A172 (cell line): ENCODE measurements at regions not wholly inside any gene's neighbourhood (a gene's known extent, or its start where the extent isn't known, plus 50 kb on each side); places are given as distances from the start of the nearest gene placed in this dataset.
A peak's percentile ranks its signal among the peaks of the same experiment; 100 is the strongest.
"Not testable (repeated sequence)": the region's sequence is repeated elsewhere in the genome, so short reads cannot be mapped to it uniquely, and the experiment has no call there.

ENCODE experiments used
- DNase-seq: peaks from one replicate; pipeline ENCODE4 v3.0.0-alpha.2; 2015; ENCODE audit warnings: low spot score

DNA sequence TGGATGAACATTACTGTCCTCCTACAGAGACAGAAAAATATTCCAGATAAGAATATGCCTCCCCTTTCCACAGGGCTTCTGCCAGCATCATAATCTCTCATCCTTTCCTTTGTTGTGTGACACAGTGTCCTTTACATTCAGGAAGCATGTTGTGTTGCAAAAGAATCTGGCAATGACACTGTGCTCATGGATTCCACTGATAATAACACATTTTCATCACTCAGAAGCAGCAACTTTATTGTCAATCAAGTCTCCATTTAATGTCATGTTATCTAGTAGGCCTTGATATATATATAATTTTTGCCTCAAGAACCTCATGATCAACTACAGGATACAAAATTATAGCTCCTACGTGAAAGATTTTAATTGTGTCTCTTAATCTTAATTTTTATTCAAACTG lies 833.9 kb downstream of the FSTL5 start:
- no peak for DNase-seq

- no peak for DNase-seq
Measured at GRCh38 chr4:161321706-161322105, 842.1 kb downstream of the FSTL5 start.

DNA sequence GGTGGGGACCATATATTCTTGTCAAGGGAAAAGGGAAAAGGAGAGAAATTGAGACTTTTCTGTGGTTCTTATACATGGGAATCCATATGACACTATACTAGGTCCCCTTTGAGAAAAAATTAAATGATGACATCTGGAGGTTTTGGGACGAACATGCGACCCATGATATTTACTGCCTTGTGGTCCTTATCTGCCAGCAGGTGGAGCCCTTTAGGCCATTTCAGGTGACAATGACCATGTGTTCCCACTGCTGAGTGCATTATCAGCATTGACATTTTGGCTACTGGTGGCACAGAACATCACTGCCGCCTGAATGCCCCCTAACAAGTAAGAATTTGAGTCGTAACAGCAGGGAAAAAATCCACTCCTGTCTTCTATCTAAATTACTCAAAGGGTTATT lies 843.4 kb downstream of the FSTL5 start:
- DNase-seq: peak; percentile 22

DNA sequence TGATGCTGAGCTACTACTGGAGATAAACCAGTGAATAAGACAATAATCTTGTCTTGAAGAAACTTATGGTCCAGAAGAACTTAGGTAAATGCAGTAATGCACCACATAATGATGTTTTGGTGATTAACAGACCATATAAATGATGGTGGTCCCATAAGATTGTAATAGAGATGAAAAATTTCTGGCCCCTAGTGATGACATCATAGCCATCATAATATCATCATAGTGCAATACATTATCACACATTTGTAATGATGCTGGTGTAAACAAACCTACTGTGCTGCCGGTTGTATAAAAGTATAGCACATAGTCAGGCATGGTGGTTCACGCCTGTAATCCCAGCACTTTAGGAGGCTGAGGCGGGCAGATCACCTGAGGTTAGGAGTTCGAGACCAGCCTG lies 846.8 kb downstream of the FSTL5 start:
- DNase-seq: no peak

- DNase-seq: no peak
Measured at GRCh38 chr4:161314371-161314770, 849.4 kb downstream of the FSTL5 start.

DNA sequence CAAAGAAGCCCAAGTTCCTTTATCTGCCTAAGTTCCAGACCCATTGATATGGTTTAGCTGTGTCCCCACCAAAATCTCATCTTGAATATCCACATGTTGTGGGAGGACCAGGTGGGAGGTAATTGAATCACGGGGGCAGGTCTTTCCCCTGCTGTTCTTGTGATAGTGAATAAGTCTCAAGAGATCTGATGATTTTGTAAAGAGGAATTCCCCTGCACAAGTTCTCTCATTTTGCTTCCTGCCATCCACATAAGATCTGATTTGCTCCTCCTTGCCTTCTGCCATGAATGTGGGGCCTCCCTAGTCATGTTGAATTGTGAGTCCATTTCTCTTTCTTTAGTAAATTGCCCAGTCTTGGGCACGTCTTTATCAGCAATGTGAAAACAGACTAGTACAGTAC lies 860.2 kb downstream of the FSTL5 start:
- no peak for DNase-seq

- no peak for DNase-seq
Measured at GRCh38 chr4:161291222-161291621, 872.6 kb downstream of the FSTL5 start.

- DNase-seq: no peak
Measured at GRCh38 chr4:161287678-161288352, 876.0 kb downstream of the FSTL5 start.

DNA sequence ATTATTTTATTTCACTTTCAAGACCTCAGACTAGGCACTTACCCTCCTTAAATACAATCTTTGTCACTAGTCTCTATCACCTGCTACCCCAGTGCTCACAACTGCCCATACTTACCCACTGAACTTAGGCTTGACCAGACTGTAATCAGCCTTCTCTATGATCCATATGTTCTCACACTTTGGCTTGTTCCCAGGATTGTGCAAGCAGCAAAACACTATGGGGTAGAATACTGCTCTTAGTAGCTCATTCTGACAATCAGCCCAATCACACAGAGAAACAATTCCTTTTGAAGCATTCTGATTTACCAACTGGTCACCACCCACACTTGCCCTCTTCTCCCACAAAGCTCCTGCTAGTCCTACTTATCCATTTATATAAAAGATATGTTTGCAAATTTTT lies 878.3 kb downstream of the FSTL5 start:
- no peak for DNase-seq

- DNase-seq: no peak
Measured at GRCh38 chr4:161280929-161281328, 882.9 kb downstream of the FSTL5 start.

DNA sequence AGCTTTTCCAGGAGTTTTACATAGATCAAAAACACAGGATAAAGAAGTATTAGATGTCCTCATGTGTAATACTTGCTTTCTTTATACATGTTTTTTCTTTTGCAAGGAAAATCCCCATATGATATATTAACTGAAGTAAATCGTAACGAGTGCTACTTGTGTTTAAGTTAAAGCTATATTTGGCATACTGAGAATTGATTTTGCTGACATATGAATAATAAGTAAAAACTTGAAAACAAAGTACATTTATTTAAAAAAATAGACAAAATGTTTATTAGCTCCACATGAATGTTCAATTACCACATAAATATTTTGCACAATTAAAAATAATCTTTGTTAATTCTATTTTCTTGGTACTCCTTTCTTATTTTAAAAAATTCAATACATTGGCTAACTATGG lies 884.7 kb downstream of the FSTL5 start:
- no peak for DNase-seq

GRCh38 chr4:161277150-161277787 lies 886.5 kb downstream of the FSTL5 start:
- DNase-seq: not testable (repeated sequence)

GRCh38 chr4:161273607-161274006 lies 890.2 kb downstream of the FSTL5 start:
- no peak for DNase-seq

DNA sequence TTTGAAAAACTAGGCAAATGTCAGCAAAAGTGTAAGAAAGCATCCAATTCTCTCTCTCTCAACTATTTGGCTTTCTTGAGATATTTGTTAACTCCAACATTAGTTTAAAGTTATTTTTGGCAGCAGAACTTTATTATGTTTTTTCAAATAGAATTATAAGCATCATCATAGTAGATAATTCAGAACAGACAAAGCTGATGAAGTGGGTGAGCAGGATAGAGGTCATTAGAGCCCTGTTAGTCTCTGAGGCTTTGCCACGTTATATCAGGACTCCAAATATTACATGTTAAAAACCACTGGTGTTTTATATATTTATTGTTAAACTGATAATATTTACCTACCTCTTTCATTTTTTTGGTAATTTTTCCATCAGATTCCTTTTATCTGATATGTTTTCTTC lies 903.0 kb downstream of the FSTL5 start:
- no peak for DNase-seq

- peak; percentile 37 for DNase-seq
Measured at GRCh38 chr4:161256716-161257115, 907.1 kb downstream of the FSTL5 start.

- DNase-seq: no peak
Measured at GRCh38 chr4:161256172-161256571, 907.6 kb downstream of the FSTL5 start.

DNA sequence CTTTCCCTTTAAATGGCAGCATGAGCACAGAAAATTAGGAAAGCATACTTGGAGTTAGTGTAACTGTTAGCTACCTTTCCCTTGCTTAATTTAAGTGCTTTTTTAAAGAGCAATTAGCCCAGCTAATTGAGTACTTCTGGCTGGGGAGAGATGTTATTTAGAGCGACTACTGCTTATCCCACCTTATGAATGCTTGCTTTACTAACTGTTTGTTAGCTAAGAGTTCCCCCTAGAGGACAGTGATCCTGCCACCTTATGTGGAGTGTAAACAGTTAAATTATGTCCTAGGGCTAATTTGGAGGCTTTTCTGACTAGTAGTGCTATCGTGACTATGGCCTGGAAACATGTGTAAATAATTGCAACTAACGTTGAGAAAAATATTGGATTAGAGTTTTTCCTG lies 909.4 kb downstream of the FSTL5 start:
- DNase-seq: no peak

- peak; percentile 33 for DNase-seq
Measured at GRCh38 chr4:161252520-161253141, 911.2 kb downstream of the FSTL5 start.

DNA sequence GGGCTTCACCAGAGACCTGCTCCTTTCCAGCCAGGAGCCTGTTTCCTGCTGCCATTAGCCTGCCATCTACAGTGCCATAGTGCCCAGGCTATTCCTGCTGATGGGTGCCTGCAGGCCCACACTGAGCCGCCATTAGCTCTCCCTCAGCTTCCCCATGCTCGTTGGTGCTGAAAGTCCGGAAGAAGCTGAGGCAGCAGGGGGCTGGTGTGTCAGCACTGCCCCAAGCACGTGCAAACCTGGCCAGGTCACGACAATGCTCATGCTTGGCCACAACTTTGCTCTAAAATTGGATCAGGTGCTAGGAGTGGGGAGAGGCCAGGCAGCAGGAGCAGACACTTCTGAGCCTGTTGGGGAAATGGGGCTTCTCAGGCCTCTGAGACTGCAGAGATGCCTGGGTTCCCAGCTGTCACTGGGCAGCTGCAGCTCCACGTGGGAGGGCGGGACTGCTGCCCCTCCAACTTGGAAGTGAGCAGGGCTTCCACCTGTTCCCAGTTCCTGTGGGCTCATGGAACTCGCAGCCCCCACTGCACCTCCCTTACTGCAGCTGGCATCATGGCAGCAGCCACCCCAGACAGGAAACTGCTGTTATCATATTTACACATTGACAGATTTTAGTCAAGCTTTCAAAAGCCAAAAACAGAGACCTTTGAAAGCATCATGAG lies 913.9 kb downstream of the FSTL5 start:
- DNase-seq: no peak

GRCh38 chr4:161248880-161249279 lies 914.9 kb downstream of the FSTL5 start:
- DNase-seq: no peak

DNA sequence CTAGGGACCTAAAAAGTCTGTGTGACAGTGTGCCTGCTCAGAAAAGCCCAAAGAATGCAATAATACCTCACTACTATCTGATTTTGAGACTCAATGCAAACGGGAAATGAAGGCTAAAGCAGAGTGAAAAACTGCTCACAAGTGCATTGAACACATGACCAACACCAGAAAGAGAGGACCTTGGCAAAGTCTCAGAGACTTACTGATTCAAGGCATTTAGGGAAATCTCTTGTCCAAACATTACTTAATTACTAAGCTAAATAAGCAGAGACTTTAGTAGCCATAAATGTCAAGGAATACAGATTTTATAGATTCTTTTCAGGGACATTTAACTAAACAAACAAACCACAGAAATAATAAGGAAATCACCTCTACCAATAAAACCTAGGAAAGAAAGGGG lies 916.0 kb downstream of the FSTL5 start:
- DNase-seq: peak; percentile 30

DNA sequence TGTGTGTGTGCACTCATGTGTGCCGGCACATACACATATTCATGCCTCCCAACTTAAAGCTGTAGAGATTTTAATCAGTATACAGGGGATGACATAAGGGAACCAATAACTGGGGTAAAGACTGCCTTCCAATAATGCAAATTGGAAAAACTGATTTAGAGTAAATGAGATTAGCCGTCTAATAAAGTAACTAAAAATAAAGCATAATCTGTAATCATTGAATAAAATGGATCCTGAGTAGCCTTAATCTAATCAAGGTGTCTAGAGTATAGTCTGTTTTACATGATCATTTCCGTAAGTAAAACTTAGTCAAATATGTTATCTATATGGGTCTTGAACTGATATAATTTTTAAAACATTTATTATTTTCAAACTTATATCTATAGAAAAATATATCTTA lies 925.8 kb downstream of the FSTL5 start:
- no peak for DNase-seq

GRCh38 chr4:161237495-161237894 lies 926.3 kb downstream of the FSTL5 start:
- no peak for DNase-seq
